ENCODE measurements at regions not wholly inside any gene's neighbourhood (a gene's known extent, or its start where the extent isn't known, plus 50 kb on each side); places are given as distances from the start of the nearest gene placed in this dataset.

DNA sequence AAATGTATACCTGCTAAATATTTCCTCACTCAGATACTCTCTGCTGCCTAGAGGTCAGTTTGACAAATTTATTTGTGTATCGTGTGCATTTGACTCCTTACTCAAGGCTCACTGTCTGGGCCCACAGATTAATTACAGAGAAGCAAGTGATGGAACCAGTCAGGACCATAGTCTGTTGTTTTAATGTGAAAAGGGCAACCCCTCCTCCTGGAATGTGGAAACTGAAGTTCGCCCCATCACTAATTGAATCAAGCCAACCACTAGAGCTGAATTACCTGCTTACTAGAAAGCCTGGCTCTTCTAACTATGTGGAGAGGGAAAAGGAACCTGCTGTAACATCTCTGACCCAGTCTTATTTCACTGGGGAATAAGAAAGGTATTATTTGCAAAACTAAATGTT is 199.9 kb upstream of the KRR1 start:
- no peak for TF ChIP-seq BHLHE40 (IDR thresholded peaks at IDR 0.05; ENCODE audit: borderline replicate concordance)
- no peak for TF ChIP-seq SUZ12 (IDR thresholded peaks at IDR 0.05)
